ENCODE measurements at regions not wholly inside any gene's neighbourhood (a gene's known extent, or its start where the extent isn't known, plus 50 kb on each side); places are given as distances from the start of the nearest gene placed in this dataset.
A peak's percentile ranks its signal among the peaks of the same experiment; 100 is the strongest.

DNA sequence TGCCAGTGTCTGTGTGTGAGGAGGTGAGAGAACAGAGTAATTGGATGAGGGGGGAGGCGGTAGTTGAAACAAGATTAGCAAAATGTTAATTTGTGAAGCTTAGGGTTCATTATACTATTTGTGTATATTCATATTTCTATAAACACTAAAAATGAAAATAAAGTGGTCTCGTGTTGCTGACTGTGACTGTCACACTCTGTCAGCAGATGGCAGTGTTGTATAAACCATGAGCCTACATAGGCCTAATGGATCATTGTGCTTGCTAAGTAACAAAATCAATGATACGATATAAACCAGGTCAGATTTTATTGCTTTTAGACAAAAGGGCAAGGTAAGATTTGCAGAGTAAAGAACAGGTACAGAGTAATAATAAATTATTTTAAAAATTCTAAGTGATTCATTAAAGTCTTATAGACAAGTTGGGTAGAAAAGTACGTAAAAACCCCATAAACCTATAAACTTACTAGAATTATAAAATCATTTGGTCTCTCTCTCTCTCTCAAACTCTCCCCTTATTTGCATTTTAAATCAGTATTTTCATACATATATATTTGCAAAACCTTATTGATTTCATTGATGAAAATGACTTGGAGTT is 182.7 kb downstream of the RPIA start:
- Histone ChIP-seq H2AFZ (ENCODE audit: low read depth, low read length) (no peak overlapping the region), H4K20me1 (ENCODE audit: insufficient read depth) (no peaks in the 10 kb centered on the region), H3K4me2 (ENCODE audit: low read length) (no peak overlapping the region), H3K9ac (ENCODE audit: low read length) (no peak overlapping the region), H3K27me3 (ENCODE audit: insufficient read depth, low read depth, low read length) (no peaks in the 10 kb centered on the region), H3F3A (ENCODE audit: insufficient read depth, low read length, poor library complexity, severe bottlenecking) (no peaks in the 10 kb centered on the region), H3K9me3 (ENCODE audit: low read length) (no peaks in the 10 kb centered on the region), H3K9me2 (ENCODE audit: insufficient read depth, low read length) (no peaks in the 10 kb centered on the region), H3K79me2 (replicated peaks; ENCODE audit: insufficient read depth, low read length) (no peaks in the 10 kb centered on the region), H3K4me3 (ENCODE audit: low read length) (no peak overlapping the region), H3K27ac (ENCODE audit: low read length) (no peak overlapping the region), H3K36me3 (ENCODE audit: insufficient read depth, low read length) (no peaks in the 10 kb centered on the region)
- TF ChIP-seq, protein P1, sequence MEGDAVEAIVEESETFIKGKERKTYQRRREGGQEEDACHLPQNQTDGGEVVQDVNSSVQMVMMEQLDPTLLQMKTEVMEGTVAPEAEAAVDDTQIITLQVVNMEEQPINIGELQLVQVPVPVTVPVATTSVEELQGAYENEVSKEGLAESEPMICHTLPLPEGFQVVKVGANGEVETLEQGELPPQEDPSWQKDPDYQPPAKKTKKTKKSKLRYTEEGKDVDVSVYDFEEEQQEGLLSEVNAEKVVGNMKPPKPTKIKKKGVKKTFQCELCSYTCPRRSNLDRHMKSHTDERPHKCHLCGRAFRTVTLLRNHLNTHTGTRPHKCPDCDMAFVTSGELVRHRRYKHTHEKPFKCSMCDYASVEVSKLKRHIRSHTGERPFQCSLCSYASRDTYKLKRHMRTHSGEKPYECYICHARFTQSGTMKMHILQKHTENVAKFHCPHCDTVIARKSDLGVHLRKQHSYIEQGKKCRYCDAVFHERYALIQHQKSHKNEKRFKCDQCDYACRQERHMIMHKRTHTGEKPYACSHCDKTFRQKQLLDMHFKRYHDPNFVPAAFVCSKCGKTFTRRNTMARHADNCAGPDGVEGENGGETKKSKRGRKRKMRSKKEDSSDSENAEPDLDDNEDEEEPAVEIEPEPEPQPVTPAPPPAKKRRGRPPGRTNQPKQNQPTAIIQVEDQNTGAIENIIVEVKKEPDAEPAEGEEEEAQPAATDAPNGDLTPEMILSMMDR (IDR thresholded peaks at IDR 0.05; ENCODE audit: poor library complexity, severe bottlenecking) = peak; percentile 89
- TF ChIP-seq MXI1 (conservative IDR thresholded peaks at IDR 0.05; ENCODE audit: poor library complexity, severe bottlenecking) (no peak), EZH2 (IDR thresholded peaks at IDR 0.05; ENCODE audit: borderline replicate concordance, insufficient read depth, low read length, poor library complexity, severe bottlenecking) (no peak), RAD21 (conservative IDR thresholded peaks at IDR 0.05) (peak; percentile 90), EP300 (conservative IDR thresholded peaks at IDR 0.05; ENCODE audit: poor library complexity, severe bottlenecking) (no peak), TAF1 (IDR thresholded peaks at IDR 0.05; ENCODE audit: low read depth) (no peak), SMC3 (conservative IDR thresholded peaks at IDR 0.05; ENCODE audit: poor library complexity) (peak; percentile 94), POLR2AphosphoS5 (IDR thresholded peaks at IDR 0.05) (no peak)
- TF ChIP-seq, protein P2, sequence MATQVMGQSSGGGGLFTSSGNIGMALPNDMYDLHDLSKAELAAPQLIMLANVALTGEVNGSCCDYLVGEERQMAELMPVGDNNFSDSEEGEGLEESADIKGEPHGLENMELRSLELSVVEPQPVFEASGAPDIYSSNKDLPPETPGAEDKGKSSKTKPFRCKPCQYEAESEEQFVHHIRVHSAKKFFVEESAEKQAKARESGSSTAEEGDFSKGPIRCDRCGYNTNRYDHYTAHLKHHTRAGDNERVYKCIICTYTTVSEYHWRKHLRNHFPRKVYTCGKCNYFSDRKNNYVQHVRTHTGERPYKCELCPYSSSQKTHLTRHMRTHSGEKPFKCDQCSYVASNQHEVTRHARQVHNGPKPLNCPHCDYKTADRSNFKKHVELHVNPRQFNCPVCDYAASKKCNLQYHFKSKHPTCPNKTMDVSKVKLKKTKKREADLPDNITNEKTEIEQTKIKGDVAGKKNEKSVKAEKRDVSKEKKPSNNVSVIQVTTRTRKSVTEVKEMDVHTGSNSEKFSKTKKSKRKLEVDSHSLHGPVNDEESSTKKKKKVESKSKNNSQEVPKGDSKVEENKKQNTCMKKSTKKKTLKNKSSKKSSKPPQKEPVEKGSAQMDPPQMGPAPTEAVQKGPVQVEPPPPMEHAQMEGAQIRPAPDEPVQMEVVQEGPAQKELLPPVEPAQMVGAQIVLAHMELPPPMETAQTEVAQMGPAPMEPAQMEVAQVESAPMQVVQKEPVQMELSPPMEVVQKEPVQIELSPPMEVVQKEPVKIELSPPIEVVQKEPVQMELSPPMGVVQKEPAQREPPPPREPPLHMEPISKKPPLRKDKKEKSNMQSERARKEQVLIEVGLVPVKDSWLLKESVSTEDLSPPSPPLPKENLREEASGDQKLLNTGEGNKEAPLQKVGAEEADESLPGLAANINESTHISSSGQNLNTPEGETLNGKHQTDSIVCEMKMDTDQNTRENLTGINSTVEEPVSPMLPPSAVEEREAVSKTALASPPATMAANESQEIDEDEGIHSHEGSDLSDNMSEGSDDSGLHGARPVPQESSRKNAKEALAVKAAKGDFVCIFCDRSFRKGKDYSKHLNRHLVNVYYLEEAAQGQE (IDR thresholded peaks at IDR 0.05; ENCODE audit: borderline replicate concordance) = no peak

DNA sequence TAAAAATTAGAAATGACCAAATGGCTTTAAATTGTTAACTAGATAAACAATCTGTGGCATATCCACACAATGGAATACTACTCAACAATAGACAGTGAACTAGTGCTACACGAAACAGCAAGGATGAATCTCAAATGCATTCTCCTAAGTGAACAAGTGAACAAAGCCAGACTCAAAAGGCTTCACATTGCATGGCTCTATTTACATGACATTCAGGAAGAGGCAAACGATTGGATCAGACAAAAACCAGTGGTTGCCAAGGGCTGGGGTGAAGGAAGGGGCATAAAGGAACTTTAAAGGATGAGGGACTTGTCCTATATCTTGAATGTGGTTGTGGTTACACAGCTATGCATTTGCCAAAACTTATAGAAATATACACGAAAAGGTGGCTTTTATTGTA is 184.3 kb downstream of the RPIA start:
- Histone ChIP-seq H3K4me3 (ENCODE audit: low read length) (no peak overlapping the region), H3K27ac (ENCODE audit: low read length) (no peak overlapping the region), H3K9ac (ENCODE audit: low read length) (no peak overlapping the region), H3K79me2 (replicated peaks; ENCODE audit: insufficient read depth, low read length) (no peaks in the 10 kb centered on the region), H2AFZ (ENCODE audit: low read depth, low read length) (no peak overlapping the region), H3K27me3 (ENCODE audit: insufficient read depth, low read depth, low read length) (no peaks in the 10 kb centered on the region), H4K20me1 (ENCODE audit: insufficient read depth) (no peaks in the 10 kb centered on the region), H3K4me2 (ENCODE audit: low read length) (no peak overlapping the region), H3K9me3 (ENCODE audit: low read length) (no peaks in the 10 kb centered on the region), H3K36me3 (ENCODE audit: insufficient read depth, low read length) (no peaks in the 10 kb centered on the region), H3K9me2 (ENCODE audit: insufficient read depth, low read length) (no peaks in the 10 kb centered on the region), H3F3A (ENCODE audit: insufficient read depth, low read length, poor library complexity, severe bottlenecking) (no peaks in the 10 kb centered on the region)
- TF ChIP-seq MXI1 (conservative IDR thresholded peaks at IDR 0.05; ENCODE audit: poor library complexity, severe bottlenecking) (no peak), SMC3 (conservative IDR thresholded peaks at IDR 0.05; ENCODE audit: poor library complexity) (no peak), TAF1 (IDR thresholded peaks at IDR 0.05; ENCODE audit: low read depth) (no peak), POLR2AphosphoS5 (IDR thresholded peaks at IDR 0.05) (no peak), RAD21 (conservative IDR thresholded peaks at IDR 0.05) (no peak), EZH2 (IDR thresholded peaks at IDR 0.05; ENCODE audit: borderline replicate concordance, insufficient read depth, low read length, poor library complexity, severe bottlenecking) (no peak), EP300 (conservative IDR thresholded peaks at IDR 0.05; ENCODE audit: poor library complexity, severe bottlenecking) (no peak)
- TF ChIP-seq, protein P2 (IDR thresholded peaks at IDR 0.05; ENCODE audit: borderline replicate concordance) = no peak
- TF ChIP-seq, protein P1 (IDR thresholded peaks at IDR 0.05; ENCODE audit: poor library complexity, severe bottlenecking) = no peak
